Esophagus muscularis mucosa (tissue), 2 donors: ENCODE measurements at regions not wholly inside any gene's neighbourhood (a gene's known extent, or its start where the extent isn't known, plus 50 kb on each side); places are given as distances from the start of the nearest gene placed in this dataset.

Experiments used
- EP300 ChIP-seq: sonication (generic); formaldehyde crosslinking; IDR thresholded peaks from one replicate; pipeline ENCODE4 v1.6.1; 2017; ENCODE audit warnings: antibody characterized with exemption
- POLR2A ChIP-seq: fragments of 450-650 bp; IDR thresholded peaks from one replicate; pipeline ENCODE4 v1.6.1; 2017; ENCODE audit warnings: antibody characterized with exemption, moderate library complexity, mild to moderate bottlenecking, low read depth

DNA sequence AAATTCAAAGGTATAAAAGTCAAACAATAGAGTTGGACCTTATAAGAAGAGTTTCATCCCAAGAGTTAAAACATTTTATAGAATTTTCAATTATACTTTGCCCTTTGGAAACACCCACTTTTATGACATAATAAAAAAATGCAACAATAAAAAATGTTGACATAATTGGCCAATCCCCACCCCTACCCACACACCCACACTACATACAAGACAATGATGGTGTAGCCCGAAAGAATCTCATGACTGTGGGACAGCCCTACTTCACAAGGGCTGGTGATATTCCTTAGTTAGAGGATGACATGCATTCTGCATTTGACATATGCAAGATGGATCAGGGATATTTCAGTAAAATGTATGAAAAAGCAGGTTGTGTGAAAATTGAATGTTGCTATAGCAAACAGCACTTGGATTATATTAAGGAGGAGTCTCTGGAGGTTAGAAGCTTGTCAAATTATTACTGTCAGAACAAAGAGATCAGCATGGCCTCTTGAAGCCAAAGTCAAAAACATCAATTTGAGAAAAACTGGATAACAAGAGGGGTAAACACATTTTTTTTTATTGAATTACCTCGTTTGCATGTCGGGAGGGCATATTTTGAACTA, 133.0 kb upstream of the SAMSN1 start:
- TF ChIP-seq EP300 (no peak), POLR2A (no peak)
